ENCODE measurements at regions not wholly inside any gene's neighbourhood (a gene's known extent, or its start where the extent isn't known, plus 50 kb on each side); places are given as distances from the start of the nearest gene placed in this dataset.

- Histone ChIP-seq H3K9me3 (ENCODE audit: control insufficient read depth in 4 of 4, insufficient read depth in 3 of 4, low read length in 3 of 4) (no peaks in the 10 kb centered on the region), H3K27ac (ENCODE audit: low read depth in 1 of 2, low read length in 1 of 2) (no peak overlapping the region), H3K36me3 (ENCODE audit: control insufficient read depth in 4 of 4, insufficient read depth in 4 of 4, low read length in 4 of 4) (no peaks in the 10 kb centered on the region), H3K4me1 (ENCODE audit: control insufficient read depth in 5 of 5, insufficient read depth in 5 of 5, low read length in 5 of 5) (no peaks in the 10 kb centered on the region), H3K4me3 (no peak overlapping the region), H3K27me3 (ENCODE audit: control insufficient read depth in 3 of 3, insufficient read depth in 3 of 3, low read length in 2 of 3) (no peaks in the 10 kb centered on the region), H3K9ac (ENCODE audit: insufficient read depth in 1 of 2, low read length in 2 of 2) (no peak overlapping the region)
- no peak for TF ChIP-seq CTCF (IDR thresholded peaks at IDR 0.05; ENCODE audit: control extremely low read depth, extremely low read depth)
- ATAC-seq (ENCODE audit: insufficient read depth, low FRiP score) (no peak), DNase-seq (no peak)
- WGBS, 2 donors: 80 to 89% methylated on average over 8 of the region's 8 CpGs
These were observed 70.8 kb upstream of the SLC1A4 start for GRCh38 chr2:64918220-64918886.

DNA sequence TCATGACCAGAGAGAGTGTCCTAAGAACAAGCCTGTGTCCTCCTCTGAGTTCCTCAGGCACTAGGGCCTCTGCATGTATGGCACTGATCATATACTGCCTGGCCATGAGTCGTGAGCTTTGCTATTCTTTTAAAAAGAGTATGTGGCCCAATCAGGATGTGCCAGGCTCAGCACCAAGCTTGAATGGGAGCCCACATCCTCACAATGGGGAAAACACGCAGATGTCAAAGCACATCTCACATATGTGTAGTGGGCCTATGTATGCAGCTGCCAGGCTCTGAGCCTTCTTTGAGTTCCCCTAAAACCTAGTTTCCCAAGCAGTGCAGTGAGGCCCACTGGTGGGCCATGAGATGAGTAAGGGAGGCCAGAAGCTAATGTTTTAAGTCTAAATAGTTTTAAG is 69.9 kb upstream of the SLC1A4 start:
- Histone ChIP-seq H3K27ac (ENCODE audit: low read depth in 1 of 2, low read length in 1 of 2) (no peak overlapping the region), H3K9me3 (ENCODE audit: control insufficient read depth in 4 of 4, insufficient read depth in 3 of 4, low read length in 3 of 4) (peaks cover 0 to under 1% (median 0%) of the 10 kb centered on the region in 4 donors), H3K36me3 (ENCODE audit: control insufficient read depth in 4 of 4, insufficient read depth in 4 of 4, low read length in 4 of 4) (no peaks in the 10 kb centered on the region), H3K27me3 (ENCODE audit: control insufficient read depth in 3 of 3, insufficient read depth in 3 of 3, low read length in 2 of 3) (no peaks in the 10 kb centered on the region), H3K4me3 (no peak overlapping the region), H3K4me1 (ENCODE audit: control insufficient read depth in 5 of 5, insufficient read depth in 5 of 5, low read length in 5 of 5) (peaks cover 0 to 1% (median 0%) of the 10 kb centered on the region in 5 donors), H3K9ac (ENCODE audit: insufficient read depth in 1 of 2, low read length in 2 of 2) (no peak overlapping the region)
- DNase-seq (no peak), ATAC-seq (ENCODE audit: insufficient read depth, low FRiP score) (no peak)
- WGBS, 2 donors: 95 to 97% methylated on average over 2 of the region's 2 CpGs
- TF ChIP-seq CTCF (IDR thresholded peaks at IDR 0.05; ENCODE audit: control extremely low read depth, extremely low read depth): no peak

- Histone ChIP-seq H3K4me3 (no peak overlapping the region), H3K36me3 (ENCODE audit: control insufficient read depth in 4 of 4, insufficient read depth in 4 of 4, low read length in 4 of 4) (no peaks in the 10 kb centered on the region), H3K27ac (ENCODE audit: low read depth in 1 of 2, low read length in 1 of 2) (no peak overlapping the region), H3K9me3 (ENCODE audit: control insufficient read depth in 4 of 4, insufficient read depth in 3 of 4, low read length in 3 of 4) (peaks cover 0 to 6% (median 0%) of the 10 kb centered on the region in 4 donors), H3K4me1 (ENCODE audit: control insufficient read depth in 5 of 5, insufficient read depth in 5 of 5, low read length in 5 of 5) (peaks cover 0 to 2% (median 0%) of the 10 kb centered on the region in 5 donors), H3K9ac (ENCODE audit: insufficient read depth in 1 of 2, low read length in 2 of 2) (no peak overlapping the region), H3K27me3 (ENCODE audit: control insufficient read depth in 3 of 3, insufficient read depth in 3 of 3, low read length in 2 of 3) (no peaks in the 10 kb centered on the region)
- WGBS, 2 donors: 90% methylated on average over 14 of the region's 14 CpGs
- no peak for TF ChIP-seq CTCF (IDR thresholded peaks at IDR 0.05; ENCODE audit: control extremely low read depth, extremely low read depth)
- DNase-seq (no peak), ATAC-seq (ENCODE audit: insufficient read depth, low FRiP score) (no peak)
These were observed 66.5 kb upstream of the SLC1A4 start for GRCh38 chr2:64922482-64923384.
